GM12864 (cell line): ENCODE measurements at regions not wholly inside any gene's neighbourhood (a gene's known extent, or its start where the extent isn't known, plus 50 kb on each side); places are given as distances from the start of the nearest gene placed in this dataset.
"Not testable (repeated sequence)": the region's sequence is repeated elsewhere in the genome, so short reads cannot be mapped to it uniquely, and the experiment has no call there.

Source experiments
- DNase-seq: peaks from one replicate; pipeline ENCODE4 v3.0.0-alpha.2; 2011; ENCODE audit warnings: low read depth
- H3K4me3 ChIP-seq: 2 replicates; pipeline ENCODE4 v1.5.1; 2011; ENCODE audit warnings: mild to moderate bottlenecking, low read depth, low read length, control low read depth
- TF ChIP-seq, protein P1 (sequence below): IDR thresholded peaks from 2 replicates; pipeline ENCODE4 v1.5.1; 2011; ENCODE audit warnings: low read depth, mild to moderate bottlenecking, moderate library complexity, low read length, control low read depth, inconsistent platforms; ENCODE audit errors: missing control alignments

DNA sequence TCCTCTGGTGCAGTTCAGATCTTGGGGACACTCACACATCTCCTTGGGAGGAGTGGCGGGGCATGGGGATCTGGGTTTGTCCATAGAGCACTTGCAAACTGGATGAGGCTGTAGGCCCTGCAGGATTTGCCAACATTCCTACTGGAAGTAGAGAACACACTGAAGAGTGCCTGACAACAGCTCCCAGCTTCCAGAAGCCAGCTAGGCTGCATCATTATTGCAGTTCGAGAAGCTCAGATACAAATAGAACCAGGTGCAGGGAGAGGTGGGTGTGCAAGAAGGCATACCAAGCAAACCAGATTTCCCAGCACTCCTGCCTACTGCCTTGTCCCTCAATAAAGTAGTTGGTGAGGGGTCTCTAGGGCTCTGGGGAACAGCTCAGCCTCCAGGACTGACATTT is 52.5 kb downstream of the RHOB start:
- TF ChIP-seq, protein P1, sequence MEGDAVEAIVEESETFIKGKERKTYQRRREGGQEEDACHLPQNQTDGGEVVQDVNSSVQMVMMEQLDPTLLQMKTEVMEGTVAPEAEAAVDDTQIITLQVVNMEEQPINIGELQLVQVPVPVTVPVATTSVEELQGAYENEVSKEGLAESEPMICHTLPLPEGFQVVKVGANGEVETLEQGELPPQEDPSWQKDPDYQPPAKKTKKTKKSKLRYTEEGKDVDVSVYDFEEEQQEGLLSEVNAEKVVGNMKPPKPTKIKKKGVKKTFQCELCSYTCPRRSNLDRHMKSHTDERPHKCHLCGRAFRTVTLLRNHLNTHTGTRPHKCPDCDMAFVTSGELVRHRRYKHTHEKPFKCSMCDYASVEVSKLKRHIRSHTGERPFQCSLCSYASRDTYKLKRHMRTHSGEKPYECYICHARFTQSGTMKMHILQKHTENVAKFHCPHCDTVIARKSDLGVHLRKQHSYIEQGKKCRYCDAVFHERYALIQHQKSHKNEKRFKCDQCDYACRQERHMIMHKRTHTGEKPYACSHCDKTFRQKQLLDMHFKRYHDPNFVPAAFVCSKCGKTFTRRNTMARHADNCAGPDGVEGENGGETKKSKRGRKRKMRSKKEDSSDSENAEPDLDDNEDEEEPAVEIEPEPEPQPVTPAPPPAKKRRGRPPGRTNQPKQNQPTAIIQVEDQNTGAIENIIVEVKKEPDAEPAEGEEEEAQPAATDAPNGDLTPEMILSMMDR, result no peak
- no peak overlapping the region for H3K4me3 ChIP-seq
- DNase-seq, result no peak

DNA sequence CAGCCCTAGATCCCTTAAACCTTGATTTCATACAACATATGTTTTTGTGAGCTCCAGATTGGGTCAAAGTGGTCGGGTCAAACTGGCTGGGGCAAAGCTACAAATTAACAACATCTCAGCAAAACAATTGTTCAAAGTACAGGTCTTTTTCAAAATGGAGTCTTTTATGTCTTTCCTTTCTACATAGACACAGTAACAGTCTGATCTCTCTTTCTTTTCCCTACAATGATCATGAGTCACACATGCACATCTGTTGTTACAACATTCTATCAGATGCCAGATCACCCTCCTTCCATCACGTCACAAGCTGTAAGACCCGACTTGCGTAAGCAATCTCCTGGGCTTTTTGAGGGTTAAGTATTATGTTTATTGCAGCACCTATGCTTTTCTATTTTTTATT is 55.1 kb downstream of the RHOB start:
- no peak overlapping the region for H3K4me3 ChIP-seq
- TF ChIP-seq, protein P1, result no peak
- no peak for DNase-seq

DNA sequence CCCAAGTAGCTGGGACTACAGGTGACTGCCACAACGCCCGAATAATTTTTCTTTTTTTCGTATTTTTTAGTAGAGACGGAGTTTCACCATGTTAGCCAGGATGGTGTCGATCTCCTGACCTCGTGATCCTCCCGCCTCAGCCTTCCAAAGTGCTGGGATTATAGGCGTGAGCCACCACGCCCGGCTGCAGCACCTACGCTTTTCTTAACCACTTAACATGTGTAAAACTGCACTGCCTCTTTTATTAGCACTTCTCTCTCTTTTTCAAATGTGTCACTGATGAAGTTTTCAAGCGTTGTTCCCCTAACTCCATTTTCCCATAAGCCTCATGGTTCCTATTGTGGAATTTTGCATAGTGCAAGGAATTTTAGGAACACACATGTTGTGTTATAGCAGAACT is 55.6 kb downstream of the RHOB start:
- H3K4me3 ChIP-seq, DNase-seq: not testable (repeated sequence)

DNA sequence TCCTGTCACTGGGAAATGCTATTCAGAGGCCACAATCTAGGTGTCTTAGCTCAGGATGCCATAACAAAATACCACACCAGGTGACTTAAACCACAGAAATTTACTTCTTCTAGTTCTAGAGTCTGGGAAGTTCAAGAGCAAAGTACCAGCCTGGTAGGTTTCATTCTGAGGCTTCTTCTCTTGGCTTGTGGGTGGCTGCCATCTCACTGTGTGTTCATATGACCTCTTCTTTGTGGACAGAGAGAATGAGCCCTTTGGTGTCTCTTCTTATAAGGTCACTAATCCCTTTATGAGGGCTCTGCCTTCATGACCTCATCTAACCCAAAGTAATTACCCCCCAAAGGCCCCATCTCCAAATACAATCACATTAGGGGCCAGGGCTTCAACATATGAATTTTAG is 57.3 kb downstream of the RHOB start:
- no peak for DNase-seq
- H3K4me3 ChIP-seq, result no peak overlapping the region
- TF ChIP-seq, protein P1, result no peak

DNA sequence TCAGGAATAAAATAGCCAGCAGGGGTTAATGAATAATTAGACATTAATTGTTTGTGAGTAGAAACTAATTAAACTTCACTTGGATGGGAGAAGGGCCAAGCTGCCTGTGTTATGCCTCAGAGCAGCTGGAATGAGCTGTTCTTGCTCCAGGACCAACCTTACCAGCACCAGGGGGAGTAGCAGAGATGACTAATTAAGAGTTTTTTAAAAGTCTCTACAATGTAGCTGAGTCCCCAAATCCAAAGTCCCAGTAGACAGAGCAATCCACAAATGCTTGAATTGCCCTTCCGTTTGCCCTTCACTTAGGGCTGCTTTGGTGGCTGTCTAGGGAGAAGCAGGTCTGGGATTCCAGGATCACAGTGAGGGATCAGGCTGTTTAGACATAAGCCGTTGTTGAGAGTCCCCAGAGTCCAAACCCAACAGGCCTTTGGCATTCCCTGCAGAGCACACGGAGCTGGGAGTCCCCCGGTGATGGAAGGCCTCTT is 59.4 kb downstream of the RHOB start:
- no peak overlapping the region for H3K4me3 ChIP-seq
- TF ChIP-seq, protein P1, result peak; percentile 18
- no peak for DNase-seq

DNA sequence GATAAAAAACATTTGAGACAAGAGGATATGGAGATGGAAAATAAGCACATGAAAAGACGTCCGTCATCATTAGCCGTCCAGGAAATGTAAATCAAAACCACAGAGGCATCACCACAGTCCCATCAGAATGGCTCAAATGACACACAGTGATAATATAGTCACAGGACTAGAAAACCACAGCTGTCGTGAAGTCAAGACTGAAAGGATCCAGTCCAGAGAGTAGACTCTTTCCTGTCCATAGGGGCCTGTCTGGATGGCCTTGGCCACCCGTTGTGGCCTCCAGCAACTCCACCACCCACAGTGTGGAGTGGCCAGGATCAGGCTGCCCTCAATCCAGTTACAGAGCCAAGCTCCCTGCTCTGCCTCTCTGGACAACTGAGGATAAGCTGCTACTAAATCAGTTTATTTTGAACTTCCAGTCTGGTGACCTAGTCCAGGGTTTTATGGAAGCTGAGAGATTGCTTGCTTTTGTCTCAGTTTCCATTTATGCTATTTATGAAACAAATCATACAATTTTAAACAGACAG is 60.4 kb downstream of the RHOB start:
- DNase-seq, result peak; percentile 66
- TF ChIP-seq, protein P1, result no peak

DNA sequence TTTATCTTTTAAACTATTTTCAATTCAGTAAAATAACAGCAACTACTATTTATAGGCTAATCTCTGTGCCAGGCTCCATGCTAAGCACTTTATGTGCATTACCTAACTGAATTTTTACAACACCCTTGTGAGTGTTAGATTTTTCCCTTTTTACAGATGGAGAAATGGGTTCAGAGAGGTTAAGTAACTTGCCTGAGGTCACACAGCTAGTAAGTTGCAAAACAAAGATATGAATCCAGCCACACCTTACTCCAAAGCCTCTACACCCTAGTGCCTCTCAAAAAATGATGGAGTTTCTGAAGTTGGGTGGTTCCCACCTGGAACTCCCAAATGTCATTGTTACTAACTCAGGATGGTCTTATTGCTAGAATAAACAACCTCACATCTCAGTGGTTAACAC is 60.8 kb downstream of the RHOB start:
- TF ChIP-seq, protein P1, result no peak
- no peak for DNase-seq
- no peak overlapping the region for H3K4me3 ChIP-seq

More for the DNA sequence above, 60.4 kb downstream of the RHOB start:
- no peak overlapping the region for H3K4me3 ChIP-seq
